ENCODE measurements at regions not wholly inside any gene's neighbourhood (a gene's known extent, or its start where the extent isn't known, plus 50 kb on each side); places are given as distances from the start of the nearest gene placed in this dataset.
"Not testable (repeated sequence)": the region's sequence is repeated elsewhere in the genome, so short reads cannot be mapped to it uniquely, and the experiment has no call there.

GRCh38 chr12:8396225-8397071 lies 59.3 kb upstream of the CLEC6A start:
- not testable (repeated sequence) for BruUV-seq (replicated peaks)

GRCh38 chr12:8397378-8397777 lies 58.4 kb upstream of the CLEC6A start:
- H3K27ac ChIP-seq (ENCODE audit: extremely low read depth, low read depth, low read length); H2AFZ ChIP-seq (ENCODE audit: low read depth, low read length); DNase-seq (ENCODE audit: extremely low read depth in 1 of 4, low spot score in 3 of 4); intact Hi-C loops (cut with micrococcal nuclease); H4K20me1 ChIP-seq (replicated peaks; ENCODE audit: control insufficient read depth, insufficient read depth, low read length); FAIRE-seq; H3K9ac ChIP-seq (ENCODE audit: insufficient read depth in 1 of 2, low read depth in 2 of 2, low read length in 2 of 2); H3K79me2 ChIP-seq (ENCODE audit: control insufficient read depth, insufficient read depth, low read length); H3K9me1 ChIP-seq (ENCODE audit: control insufficient read depth, insufficient read depth, low read length); CTCF ChIA-PET (ENCODE audit: low intra/inter-chr PET ratio); H3K4me3 ChIP-seq; POLR2A ChIA-PET; H3K27me3 ChIP-seq (ENCODE audit: control insufficient read depth in 2 of 2, insufficient read depth in 2 of 2, low read length in 2 of 2); H3K9me3 ChIP-seq (replicated peaks; ENCODE audit: control insufficient read depth, insufficient read depth, low read depth, low read length); H3K36me3 ChIP-seq (ENCODE audit: control insufficient read depth, insufficient read depth, low read length); H3K4me1 ChIP-seq (replicated peaks in 1 of 2; ENCODE audit: control insufficient read depth in 2 of 2, insufficient read depth in 2 of 2, low read length in 2 of 2); BruUV-seq (replicated peaks); ATAC-seq; H3K4me2 ChIP-seq (ENCODE audit: insufficient read depth, low read length): not testable (repeated sequence)
- 0% methylated on average over 5 of the region's 7 CpGs for WGBS (ENCODE audit: insufficient coverage, low coverage, missing lambda C conversion rate)
- in situ Hi-C loops (cut with MboI): loop anchor here (10.0 kb wide), 1 partner anchor 47 kb away; no protein-coding TSS in a partner anchor

More at GRCh38 chr12:8396225-8397071, 59.3 kb upstream of the CLEC6A start:
- H3K9me1 ChIP-seq (ENCODE audit: control insufficient read depth, insufficient read depth, low read length); H3K4me1 ChIP-seq (replicated peaks in 1 of 2; ENCODE audit: control insufficient read depth in 2 of 2, insufficient read depth in 2 of 2, low read length in 2 of 2); POLR2A ChIA-PET; H3K27me3 ChIP-seq (ENCODE audit: control insufficient read depth in 2 of 2, insufficient read depth in 2 of 2, low read length in 2 of 2); H4K20me1 ChIP-seq (replicated peaks; ENCODE audit: control insufficient read depth, insufficient read depth, low read length); H3K9me3 ChIP-seq (replicated peaks; ENCODE audit: control insufficient read depth, insufficient read depth, low read depth, low read length); H3K36me3 ChIP-seq (ENCODE audit: control insufficient read depth, insufficient read depth, low read length); FAIRE-seq; H3K9ac ChIP-seq (ENCODE audit: insufficient read depth in 1 of 2, low read depth in 2 of 2, low read length in 2 of 2); H3K4me2 ChIP-seq (ENCODE audit: insufficient read depth, low read length); H3K79me2 ChIP-seq (ENCODE audit: control insufficient read depth, insufficient read depth, low read length); H3K4me3 ChIP-seq; H3K27ac ChIP-seq (ENCODE audit: extremely low read depth, low read depth, low read length); H2AFZ ChIP-seq (ENCODE audit: low read depth, low read length); intact Hi-C loops (cut with micrococcal nuclease): not testable (repeated sequence)
- 0% methylated on average over 6 of the region's 79 CpGs for WGBS (ENCODE audit: insufficient coverage, low coverage, missing lambda C conversion rate)
- TF ChIP-seq CTCF (IDR thresholded peaks at IDR 0.05 in 2 of 3, conservative IDR thresholded peaks at IDR 0.05 in 1 of 3; ENCODE audit: insufficient read depth in 2 of 3, low read depth in 1 of 3, low read length in 3 of 3): peak in 2 of 3 experiments; percentile 41 to 69; a peak in 4 of 6 replicates
- CTCF ChIA-PET (ENCODE audit: low intra/inter-chr PET ratio): interaction anchor here (0.7 kb wide), 1 partner anchor 195 kb away, joined by 3 read pairs; no protein-coding TSS in a partner anchor
- DNase-seq (ENCODE audit: extremely low read depth in 1 of 4, low spot score in 3 of 4): peak; percentile 14 to 43 (median 32)
- ATAC-seq: peak; percentile 89
- in situ Hi-C loops (cut with MboI): loop anchor here (10.0 kb wide), 1 partner anchor 48 kb away; no protein-coding TSS in a partner anchor

- BruUV-seq (replicated peaks); H3K27ac ChIP-seq (ENCODE audit: extremely low read depth, low read depth, low read length); ATAC-seq; H2AFZ ChIP-seq (ENCODE audit: low read depth, low read length); FAIRE-seq; H3K79me2 ChIP-seq (ENCODE audit: control insufficient read depth, insufficient read depth, low read length); H3K27me3 ChIP-seq (ENCODE audit: control insufficient read depth in 2 of 2, insufficient read depth in 2 of 2, low read length in 2 of 2); H3K4me2 ChIP-seq (ENCODE audit: insufficient read depth, low read length); H3K4me3 ChIP-seq; H3K9me1 ChIP-seq (ENCODE audit: control insufficient read depth, insufficient read depth, low read length); H3K36me3 ChIP-seq (ENCODE audit: control insufficient read depth, insufficient read depth, low read length); H3K4me1 ChIP-seq (replicated peaks in 1 of 2; ENCODE audit: control insufficient read depth in 2 of 2, insufficient read depth in 2 of 2, low read length in 2 of 2); H3K9ac ChIP-seq (ENCODE audit: insufficient read depth in 1 of 2, low read depth in 2 of 2, low read length in 2 of 2); intact Hi-C loops (cut with micrococcal nuclease); H4K20me1 ChIP-seq (replicated peaks; ENCODE audit: control insufficient read depth, insufficient read depth, low read length); CTCF ChIA-PET (ENCODE audit: low intra/inter-chr PET ratio); H3K9me3 ChIP-seq (replicated peaks; ENCODE audit: control insufficient read depth, insufficient read depth, low read depth, low read length); DNase-seq (ENCODE audit: extremely low read depth in 1 of 4, low spot score in 3 of 4); POLR2A ChIA-PET: not testable (repeated sequence)
- 3% methylated on average over 6 of the region's 13 CpGs for WGBS (ENCODE audit: insufficient coverage, low coverage, missing lambda C conversion rate)
- in situ Hi-C loops (cut with MboI): loop anchor here (5.0 to 10.0 kb wide), 2 partner anchors 45 to 63 kb away; no protein-coding TSS in a partner anchor
Observed at GRCh38 chr12:8399496-8400034, 56.2 kb upstream of the CLEC6A start.
